ENCODE measurements at regions not wholly inside any gene's neighbourhood (a gene's known extent, or its start where the extent isn't known, plus 50 kb on each side); places are given as distances from the start of the nearest gene placed in this dataset.

- Histone ChIP-seq H3K27me3 (ENCODE audit: control insufficient read depth in 2 of 2, insufficient read depth in 1 of 2, low read length in 1 of 2) (no peaks in the 10 kb centered on the region), H3K4me1 (ENCODE audit: control insufficient read depth in 2 of 2, insufficient read depth in 2 of 2, low read length in 2 of 2) (no peaks in the 10 kb centered on the region), H3K36me3 (ENCODE audit: control insufficient read depth in 2 of 2, insufficient read depth in 2 of 2, low read length in 1 of 2) (no peaks in the 10 kb centered on the region), H3K9me3 (ENCODE audit: control insufficient read depth in 2 of 2, insufficient read depth in 1 of 2, low read length in 1 of 2) (no peaks in the 10 kb centered on the region), H3K27ac (ENCODE audit: low read depth in 1 of 2, low read length in 1 of 2) (no peak overlapping the region), H3K4me3 (ENCODE audit: low read length in 2 of 2) (no peak overlapping the region)
- no peak for DNase-seq (ENCODE audit: low read depth in 6 of 9, low spot score in 9 of 9)
- 82% methylated on average over 5 of the region's 5 CpGs for WGBS
Measured at GRCh38 chr1:13935336-13935735, 235.3 kb downstream of the PRDM2 start.

DNA sequence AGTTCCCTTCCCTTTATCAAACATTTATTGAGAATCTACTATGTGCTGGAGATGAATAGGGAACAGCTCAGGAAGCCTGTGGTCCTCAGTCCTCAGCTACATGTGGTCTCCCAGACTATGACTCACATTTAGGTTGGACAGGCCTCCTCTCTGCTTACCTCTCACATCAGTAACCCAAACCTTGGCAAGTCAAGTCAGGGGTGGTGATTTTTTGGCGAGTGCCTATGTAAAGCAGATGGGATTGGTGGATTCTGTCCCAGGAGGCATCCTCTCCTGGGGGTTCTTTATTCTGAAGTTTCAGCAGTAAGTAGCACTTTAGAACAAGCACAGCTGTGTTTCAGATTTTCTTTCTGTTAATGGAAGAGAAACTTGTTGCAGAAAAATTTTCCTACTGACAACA lies 241.3 kb downstream of the PRDM2 start:
- H3K4me1 ChIP-seq (ENCODE audit: control insufficient read depth in 2 of 2, insufficient read depth in 2 of 2, low read length in 2 of 2) = no peaks in the 10 kb centered on the region
- H3K4me3 ChIP-seq (ENCODE audit: low read length in 2 of 2) = no peak overlapping the region
- no peaks in the 10 kb centered on the region for H3K9me3 ChIP-seq (ENCODE audit: control insufficient read depth in 2 of 2, insufficient read depth in 1 of 2, low read length in 1 of 2)
- WGBS = 89% methylated on average over 1 of the region's 1 CpG
- no peak for DNase-seq (ENCODE audit: low read depth in 6 of 9, low spot score in 9 of 9)
- no peaks in the 10 kb centered on the region for H3K27me3 ChIP-seq (ENCODE audit: control insufficient read depth in 2 of 2, insufficient read depth in 1 of 2, low read length in 1 of 2)
- H3K27ac ChIP-seq (ENCODE audit: low read depth in 1 of 2, low read length in 1 of 2) = no peak overlapping the region
- H3K36me3 ChIP-seq (ENCODE audit: control insufficient read depth in 2 of 2, insufficient read depth in 2 of 2, low read length in 1 of 2) = no peaks in the 10 kb centered on the region

GRCh38 chr1:13943055-13943454 lies 243.1 kb downstream of the PRDM2 start:
- Histone ChIP-seq H3K4me3 (ENCODE audit: low read length in 2 of 2) (no peak overlapping the region), H3K36me3 (ENCODE audit: control insufficient read depth in 2 of 2, insufficient read depth in 2 of 2, low read length in 1 of 2) (no peaks in the 10 kb centered on the region), H3K4me1 (ENCODE audit: control insufficient read depth in 2 of 2, insufficient read depth in 2 of 2, low read length in 2 of 2) (no peaks in the 10 kb centered on the region), H3K9me3 (ENCODE audit: control insufficient read depth in 2 of 2, insufficient read depth in 1 of 2, low read length in 1 of 2) (no peaks in the 10 kb centered on the region), H3K27me3 (ENCODE audit: control insufficient read depth in 2 of 2, insufficient read depth in 1 of 2, low read length in 1 of 2) (no peaks in the 10 kb centered on the region), H3K27ac (ENCODE audit: low read depth in 1 of 2, low read length in 1 of 2) (no peak overlapping the region)
- DNase-seq (ENCODE audit: low read depth in 6 of 9, low spot score in 9 of 9) = no peak

DNA sequence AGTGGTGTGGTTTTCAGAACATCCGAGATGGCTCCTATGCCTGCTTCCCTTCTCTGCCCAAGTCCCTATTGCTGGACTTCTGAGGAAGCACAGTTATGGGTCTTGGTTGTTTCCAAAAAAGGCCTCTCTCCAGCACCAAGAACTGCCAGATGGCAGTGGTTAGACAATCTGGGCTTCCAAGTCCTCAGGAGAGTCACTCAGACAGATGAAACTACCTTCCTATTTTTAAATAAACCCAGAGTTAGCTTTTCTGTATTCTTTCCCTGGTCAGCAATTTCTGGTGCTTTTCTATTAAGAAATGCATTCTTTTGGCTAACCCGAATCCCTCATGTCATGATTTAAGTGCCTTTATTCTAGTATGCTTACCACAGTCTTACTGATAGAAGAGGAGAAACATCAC lies 245.9 kb downstream of the PRDM2 start:
- H3K4me1 ChIP-seq (ENCODE audit: control insufficient read depth in 2 of 2, insufficient read depth in 2 of 2, low read length in 2 of 2) = no peaks in the 10 kb centered on the region
- 84% methylated on average over 2 of the region's 2 CpGs for WGBS
- no peaks in the 10 kb centered on the region for H3K27me3 ChIP-seq (ENCODE audit: control insufficient read depth in 2 of 2, insufficient read depth in 1 of 2, low read length in 1 of 2)

GRCh38 chr1:13947658-13948057 lies 247.7 kb downstream of the PRDM2 start:
- H3K27me3 ChIP-seq (ENCODE audit: control insufficient read depth in 2 of 2, insufficient read depth in 1 of 2, low read length in 1 of 2) = no peaks in the 10 kb centered on the region
- no peak for DNase-seq (ENCODE audit: low read depth in 6 of 9, low spot score in 9 of 9)
- H3K36me3 ChIP-seq (ENCODE audit: control insufficient read depth in 2 of 2, insufficient read depth in 2 of 2, low read length in 1 of 2) = no peaks in the 10 kb centered on the region
- no peak overlapping the region for H3K4me3 ChIP-seq (ENCODE audit: low read length in 2 of 2)
- H3K27ac ChIP-seq (ENCODE audit: low read depth in 1 of 2, low read length in 1 of 2) = no peak overlapping the region
- no peaks in the 10 kb centered on the region for H3K4me1 ChIP-seq (ENCODE audit: control insufficient read depth in 2 of 2, insufficient read depth in 2 of 2, low read length in 2 of 2)
- no peaks in the 10 kb centered on the region for H3K9me3 ChIP-seq (ENCODE audit: control insufficient read depth in 2 of 2, insufficient read depth in 1 of 2, low read length in 1 of 2)
- 94% methylated on average over 7 of the region's 7 CpGs for WGBS

More for the DNA sequence above, 245.9 kb downstream of the PRDM2 start:
- no peak overlapping the region for H3K4me3 ChIP-seq (ENCODE audit: low read length in 2 of 2)
- DNase-seq (ENCODE audit: low read depth in 6 of 9, low spot score in 9 of 9) = no peak
- no peaks in the 10 kb centered on the region for H3K36me3 ChIP-seq (ENCODE audit: control insufficient read depth in 2 of 2, insufficient read depth in 2 of 2, low read length in 1 of 2)
- no peak overlapping the region for H3K27ac ChIP-seq (ENCODE audit: low read depth in 1 of 2, low read length in 1 of 2)
- H3K9me3 ChIP-seq (ENCODE audit: control insufficient read depth in 2 of 2, insufficient read depth in 1 of 2, low read length in 1 of 2) = no peaks in the 10 kb centered on the region

DNA sequence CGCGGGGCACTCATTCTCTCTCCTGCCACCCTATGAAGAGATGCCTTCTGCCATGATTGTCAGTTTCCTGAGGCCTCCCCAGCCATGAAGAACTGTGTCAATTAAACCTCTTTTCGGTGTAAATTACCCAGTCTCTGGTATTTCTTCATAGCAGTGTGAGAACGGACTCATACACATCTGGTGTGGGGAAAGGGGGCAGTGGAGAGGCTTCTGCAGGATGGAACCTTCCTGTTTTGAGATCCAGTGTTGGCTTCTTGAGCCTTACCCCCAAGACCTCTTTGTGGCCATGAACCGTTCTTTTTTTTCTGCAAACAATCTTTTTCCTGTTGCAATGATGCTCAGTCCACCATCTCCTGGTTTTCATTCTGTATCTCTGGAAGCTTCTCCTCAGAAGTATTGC lies 248.4 kb downstream of the PRDM2 start:
- Histone ChIP-seq H3K27ac (ENCODE audit: low read depth in 1 of 2, low read length in 1 of 2) (no peak overlapping the region), H3K4me3 (ENCODE audit: low read length in 2 of 2) (no peak overlapping the region), H3K9me3 (ENCODE audit: control insufficient read depth in 2 of 2, insufficient read depth in 1 of 2, low read length in 1 of 2) (no peaks in the 10 kb centered on the region), H3K4me1 (ENCODE audit: control insufficient read depth in 2 of 2, insufficient read depth in 2 of 2, low read length in 2 of 2) (no peaks in the 10 kb centered on the region), H3K27me3 (ENCODE audit: control insufficient read depth in 2 of 2, insufficient read depth in 1 of 2, low read length in 1 of 2) (no peaks in the 10 kb centered on the region), H3K36me3 (ENCODE audit: control insufficient read depth in 2 of 2, insufficient read depth in 2 of 2, low read length in 1 of 2) (no peaks in the 10 kb centered on the region)
- 82% methylated on average over 5 of the region's 5 CpGs for WGBS
- DNase-seq (ENCODE audit: low read depth in 6 of 9, low spot score in 9 of 9) = no peak

DNA sequence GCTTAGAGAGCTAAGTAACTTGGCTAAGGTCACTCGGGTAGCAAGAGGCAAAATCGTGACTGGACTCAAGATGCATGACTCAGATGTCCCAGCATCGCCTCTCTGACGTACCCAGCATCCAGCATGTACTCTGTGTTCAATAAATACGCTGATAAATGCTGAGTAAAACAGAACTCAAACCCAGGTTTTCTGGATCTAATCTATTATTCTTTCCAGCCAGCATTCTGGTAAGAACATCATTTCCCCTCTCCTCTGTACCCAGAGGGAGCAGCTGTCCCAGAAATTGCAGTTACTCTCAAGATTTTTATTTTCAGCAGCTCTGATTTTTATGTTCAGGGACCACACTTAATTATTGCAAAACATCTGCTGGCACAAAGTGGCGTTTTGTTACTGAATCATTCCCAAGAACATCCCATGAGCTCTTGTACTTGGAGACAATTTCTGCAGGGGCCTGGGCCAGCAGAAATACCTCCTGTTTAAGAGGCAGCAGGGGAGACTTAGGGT lies 249.0 kb downstream of the PRDM2 start:
- 91% methylated on average over 6 of the region's 6 CpGs for WGBS
- H3K27me3 ChIP-seq (ENCODE audit: control insufficient read depth in 2 of 2, insufficient read depth in 1 of 2, low read length in 1 of 2) = no peaks in the 10 kb centered on the region
- H3K9me3 ChIP-seq (ENCODE audit: control insufficient read depth in 2 of 2, insufficient read depth in 1 of 2, low read length in 1 of 2) = no peaks in the 10 kb centered on the region
- DNase-seq (ENCODE audit: low read depth in 6 of 9, low spot score in 9 of 9) = no peak
- no peak overlapping the region for H3K4me3 ChIP-seq (ENCODE audit: low read length in 2 of 2)
- H3K27ac ChIP-seq (ENCODE audit: low read depth in 1 of 2, low read length in 1 of 2) = no peak overlapping the region
- no peaks in the 10 kb centered on the region for H3K36me3 ChIP-seq (ENCODE audit: control insufficient read depth in 2 of 2, insufficient read depth in 2 of 2, low read length in 1 of 2)
- H3K4me1 ChIP-seq (ENCODE audit: control insufficient read depth in 2 of 2, insufficient read depth in 2 of 2, low read length in 2 of 2) = no peaks in the 10 kb centered on the region

DNA sequence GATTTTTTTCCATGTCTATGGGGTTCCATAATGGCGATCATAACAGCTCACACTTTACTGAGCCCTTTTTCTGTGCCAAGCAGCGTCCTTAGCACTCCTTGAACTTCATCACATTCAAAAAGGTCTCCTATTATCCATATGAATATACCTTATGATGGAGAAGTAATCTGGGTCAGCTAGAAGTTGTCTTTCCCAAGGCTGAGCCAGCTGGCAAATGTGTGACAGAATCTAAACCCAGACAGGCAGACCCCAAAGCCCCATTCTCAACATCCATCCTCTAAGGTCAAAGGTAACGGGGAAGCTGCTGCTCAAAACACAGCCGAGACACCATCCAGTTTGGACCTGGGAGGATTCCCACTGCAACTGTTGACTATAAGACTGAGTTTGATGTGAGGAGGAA lies 249.6 kb downstream of the PRDM2 start:
- WGBS = 94% methylated on average over 4 of the region's 4 CpGs
- H3K27ac ChIP-seq (ENCODE audit: low read depth in 1 of 2, low read length in 1 of 2) = no peak overlapping the region
- no peaks in the 10 kb centered on the region for H3K9me3 ChIP-seq (ENCODE audit: control insufficient read depth in 2 of 2, insufficient read depth in 1 of 2, low read length in 1 of 2)
- no peak for DNase-seq (ENCODE audit: low read depth in 6 of 9, low spot score in 9 of 9)
- H3K36me3 ChIP-seq (ENCODE audit: control insufficient read depth in 2 of 2, insufficient read depth in 2 of 2, low read length in 1 of 2) = no peaks in the 10 kb centered on the region
- no peak overlapping the region for H3K4me3 ChIP-seq (ENCODE audit: low read length in 2 of 2)
- no peaks in the 10 kb centered on the region for H3K27me3 ChIP-seq (ENCODE audit: control insufficient read depth in 2 of 2, insufficient read depth in 1 of 2, low read length in 1 of 2)
- H3K4me1 ChIP-seq (ENCODE audit: control insufficient read depth in 2 of 2, insufficient read depth in 2 of 2, low read length in 2 of 2) = no peaks in the 10 kb centered on the region

DNA sequence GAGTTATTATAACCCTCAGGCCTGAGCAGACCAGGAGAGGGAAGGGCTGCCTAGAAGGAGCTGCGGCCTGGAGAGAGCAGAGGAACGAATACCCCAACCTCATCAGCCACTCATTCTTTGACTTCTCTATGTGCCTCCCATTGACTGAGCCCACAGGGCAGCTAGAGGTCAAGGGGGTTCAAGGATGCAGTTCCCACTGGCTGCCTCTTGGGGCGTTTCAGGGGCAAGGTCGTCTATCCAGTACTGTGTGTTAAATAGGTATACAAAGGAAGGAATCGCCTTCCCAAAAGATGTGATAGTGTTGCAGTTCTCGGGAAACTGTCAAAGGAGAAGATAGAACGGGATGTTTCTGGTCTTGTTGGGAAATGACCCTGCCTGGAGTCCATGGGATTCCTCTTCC lies 250.6 kb downstream of the PRDM2 start:
- WGBS = 62% methylated on average over 7 of the region's 7 CpGs
- no peak overlapping the region for H3K4me3 ChIP-seq (ENCODE audit: low read length in 2 of 2)
- no peaks in the 10 kb centered on the region for H3K27me3 ChIP-seq (ENCODE audit: control insufficient read depth in 2 of 2, insufficient read depth in 1 of 2, low read length in 1 of 2)
- H3K9me3 ChIP-seq (ENCODE audit: control insufficient read depth in 2 of 2, insufficient read depth in 1 of 2, low read length in 1 of 2) = no peaks in the 10 kb centered on the region
- no peaks in the 10 kb centered on the region for H3K36me3 ChIP-seq (ENCODE audit: control insufficient read depth in 2 of 2, insufficient read depth in 2 of 2, low read length in 1 of 2)
- no peak for DNase-seq (ENCODE audit: low read depth in 6 of 9, low spot score in 9 of 9)
- H3K27ac ChIP-seq (ENCODE audit: low read depth in 1 of 2, low read length in 1 of 2) = no peak overlapping the region
- H3K4me1 ChIP-seq (ENCODE audit: control insufficient read depth in 2 of 2, insufficient read depth in 2 of 2, low read length in 2 of 2) = no peaks in the 10 kb centered on the region
